Smooth muscle cell (in vitro differentiated cells): ENCODE measurements at regions not wholly inside any gene's neighbourhood (a gene's known extent, or its start where the extent isn't known, plus 50 kb on each side); places are given as distances from the start of the nearest gene placed in this dataset.

Experiments used
- DNase-seq: peaks from one replicate; lab custom pipeline; 2025; ENCODE audit not compliant: unreplicated experiment; lab: John Stamatoyannopoulos, UW
- H2AFZ ChIP-seq: fragments of 200-600 bp; sonication (generic); 2 replicates; pipeline ENCODE4 v1.6.0; 2016; ENCODE audit warnings: antibody characterized with exemption, low read depth, mild to moderate bottlenecking
- H3F3A ChIP-seq: fragments of 200-600 bp; sonication (generic); 2 replicates; pipeline ENCODE4 v1.6.0; 2017; ENCODE audit warnings: antibody characterized with exemption, low read depth
- H3K27ac ChIP-seq: fragments of 200-600 bp; sonication (generic); 2 replicates; pipeline ENCODE4 v1.5.1; 2016; ENCODE audit warnings: low read depth, mild to moderate bottlenecking
- H3K27me3 ChIP-seq: fragments of 200-600 bp; sonication (generic); 2 replicates; pipeline ENCODE4 v1.6.1; 2016; ENCODE audit warnings: low read depth, mild to moderate bottlenecking
- H3K36me3 ChIP-seq: fragments of 200-600 bp; sonication (generic); 2 replicates; pipeline ENCODE4 v1.5.1; 2016; ENCODE audit warnings: low read depth
- H3K4me1 ChIP-seq: fragments of 200-600 bp; sonication (generic); 2 replicates; pipeline ENCODE4 v1.5.1; 2016; ENCODE audit warnings: low read depth
- H3K4me2 ChIP-seq: fragments of 200-600 bp; sonication (generic); 2 replicates; pipeline ENCODE4 v1.6.0; 2016; ENCODE audit warnings: mild to moderate bottlenecking
- H3K4me3 ChIP-seq: fragments of 200-600 bp; sonication (generic); 2 replicates; pipeline ENCODE4 v1.5.1; 2016; ENCODE audit warnings: mild to moderate bottlenecking
- H3K79me2 ChIP-seq: fragments of 200-600 bp; sonication (generic); 2 replicates; pipeline ENCODE4 v1.6.0; 2016; ENCODE audit warnings: low read depth, mild to moderate bottlenecking
- H3K9ac ChIP-seq: fragments of 200-600 bp; sonication (generic); 2 replicates; pipeline ENCODE4 v1.6.0; 2016; ENCODE audit warnings: low read depth
- H3K9me3 ChIP-seq: fragments of 200-600 bp; sonication (generic); replicated peaks from 2 replicates; pipeline ENCODE4 v1.5.1; 2016; ENCODE audit warnings: low read depth
- H4K20me1 ChIP-seq: fragments of 200-600 bp; sonication (generic); 2 replicates; pipeline ENCODE4 v1.6.0; 2016; ENCODE audit warnings: low read depth
- CTCF ChIP-seq: fragments of 200-600 bp; sonication (generic); IDR thresholded peaks from 2 replicates; pipeline ENCODE4 v1.5.1; 2017; ENCODE audit warnings: borderline replicate concordance, mild to moderate bottlenecking, antibody characterized with exemption; ENCODE audit not compliant: insufficient read depth, poor library complexity, severe bottlenecking
- WGBS: methylation state at CpG from one replicate; pipeline ENCODE4 v1.1.7; 2016; ENCODE audit warnings: low lambda C conversion rate; 5-methylcytosine and 5-hydroxymethylcytosine counted together

- Histone ChIP-seq H3K27ac (no peak overlapping the region), H3K4me3 (no peak overlapping the region), H3F3A (no peaks in the 10 kb centered on the region), H4K20me1 (no peaks in the 10 kb centered on the region), H3K9me3 (no peaks in the 10 kb centered on the region), H3K9ac (no peak overlapping the region), H3K27me3 (no peaks in the 10 kb centered on the region), H2AFZ (no peak overlapping the region), H3K4me2 (no peak overlapping the region), H3K36me3 (no peaks in the 10 kb centered on the region), H3K4me1 (no peaks in the 10 kb centered on the region), H3K79me2 (no peaks in the 10 kb centered on the region)
- WGBS: 94% methylated on average over 3 of the region's 3 CpGs
- no peak for TF ChIP-seq CTCF
- no peak for DNase-seq
Observed at GRCh38 chr10:33733058-33733457, 398.6 kb upstream of the NRP1 start.

GRCh38 chr10:33732161-33732680 lies 397.8 kb upstream of the NRP1 start:
- TF ChIP-seq CTCF: no peak
- Histone ChIP-seq H3K4me1 (no peaks in the 10 kb centered on the region), H3K9ac (no peak overlapping the region), H3K27ac (no peak overlapping the region), H4K20me1 (no peaks in the 10 kb centered on the region), H3K27me3 (no peaks in the 10 kb centered on the region), H3K79me2 (no peaks in the 10 kb centered on the region), H3K4me2 (no peak overlapping the region), H3K9me3 (no peaks in the 10 kb centered on the region), H2AFZ (no peak overlapping the region), H3K36me3 (no peaks in the 10 kb centered on the region), H3F3A (no peaks in the 10 kb centered on the region), H3K4me3 (no peak overlapping the region)
- DNase-seq: no peak
- WGBS: 92% methylated on average over 8 of the region's 8 CpGs

- Histone ChIP-seq H2AFZ (no peak overlapping the region), H3K79me2 (no peaks in the 10 kb centered on the region), H3K4me2 (no peak overlapping the region), H3F3A (no peaks in the 10 kb centered on the region), H3K27me3 (no peaks in the 10 kb centered on the region), H3K27ac (no peak overlapping the region), H3K9me3 (no peaks in the 10 kb centered on the region), H3K4me1 (no peaks in the 10 kb centered on the region), H3K4me3 (no peak overlapping the region), H4K20me1 (no peaks in the 10 kb centered on the region), H3K36me3 (no peaks in the 10 kb centered on the region), H3K9ac (no peak overlapping the region)
- 89% methylated on average over 6 of the region's 6 CpGs for WGBS
- no peak for TF ChIP-seq CTCF
- no peak for DNase-seq
Observed at GRCh38 chr10:33731322-33731721, 396.9 kb upstream of the NRP1 start.

- Histone ChIP-seq H3K4me1 (no peaks in the 10 kb centered on the region), H2AFZ (no peak overlapping the region), H3K4me2 (no peak overlapping the region), H3K79me2 (no peaks in the 10 kb centered on the region), H3K27ac (no peak overlapping the region), H3K9ac (no peak overlapping the region), H4K20me1 (no peaks in the 10 kb centered on the region), H3K36me3 (no peaks in the 10 kb centered on the region), H3K9me3 (no peaks in the 10 kb centered on the region), H3F3A (no peaks in the 10 kb centered on the region), H3K4me3 (no peak overlapping the region), H3K27me3 (no peaks in the 10 kb centered on the region)
- 88% methylated on average over 4 of the region's 4 CpGs for WGBS
- no peak for DNase-seq
- TF ChIP-seq CTCF: no peak
Observed at GRCh38 chr10:33725430-33725829, 391.0 kb upstream of the NRP1 start.
